HG03103 (cell line): ENCODE measurements at regions not wholly inside any gene's neighbourhood (a gene's known extent, or its start where the extent isn't known, plus 50 kb on each side); places are given as distances from the start of the nearest gene placed in this dataset.
"Not testable (repeated sequence)": the region's sequence is repeated elsewhere in the genome, so short reads cannot be mapped to it uniquely, and the experiment has no call there.

Experiments used
- ATAC-seq: cut with Tn5 transposase; IDR thresholded peaks from one replicate; pipeline ENCODE4 v1.9.1; 2021; ENCODE audit warnings: low read depth; ENCODE audit not compliant: unreplicated experiment

GRCh38 chrX:10676235-10676957, 56.0 kb upstream of the MID1 start:
- ATAC-seq = no peak

DNA sequence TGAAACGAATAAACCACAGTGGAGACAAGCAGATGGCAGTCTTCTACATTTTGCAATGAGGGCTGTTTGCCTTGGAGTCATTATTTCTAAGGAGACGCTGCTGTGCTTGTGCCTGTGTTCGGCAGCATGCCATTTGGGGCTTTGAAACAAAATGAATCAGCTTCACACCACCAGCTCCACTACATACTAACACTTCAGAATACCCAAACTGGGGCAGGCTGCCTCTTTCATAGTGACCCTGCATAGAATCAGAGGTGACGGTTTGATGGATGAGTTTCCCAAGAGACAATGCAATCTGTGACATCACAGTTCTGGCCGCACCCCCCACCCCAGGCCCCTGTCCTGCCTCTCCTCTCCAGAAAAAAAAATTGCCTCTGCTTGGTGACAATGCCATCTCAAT, 57.1 kb upstream of the MID1 start:
- no peak for ATAC-seq

DNA sequence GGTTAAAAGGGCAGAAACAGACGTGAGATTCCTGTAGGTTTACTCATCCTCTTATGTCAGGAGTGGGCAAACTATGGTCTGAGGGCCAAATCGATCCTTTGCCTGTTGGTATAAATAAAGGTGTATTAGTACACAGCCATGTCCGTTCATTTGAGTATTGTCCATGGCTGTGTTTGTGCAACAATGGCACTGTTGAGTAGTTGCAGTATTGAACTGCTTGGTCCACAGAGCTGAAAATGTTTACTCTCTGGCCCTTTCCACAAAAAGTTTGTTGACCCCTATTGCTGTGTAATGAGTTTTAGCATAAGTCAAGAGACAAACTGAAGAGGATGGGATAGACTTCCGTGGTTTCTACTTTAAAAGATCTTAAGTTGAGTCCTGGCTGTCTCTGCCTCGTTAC, 59.0 kb upstream of the MID1 start:
- ATAC-seq = no peak

DNA sequence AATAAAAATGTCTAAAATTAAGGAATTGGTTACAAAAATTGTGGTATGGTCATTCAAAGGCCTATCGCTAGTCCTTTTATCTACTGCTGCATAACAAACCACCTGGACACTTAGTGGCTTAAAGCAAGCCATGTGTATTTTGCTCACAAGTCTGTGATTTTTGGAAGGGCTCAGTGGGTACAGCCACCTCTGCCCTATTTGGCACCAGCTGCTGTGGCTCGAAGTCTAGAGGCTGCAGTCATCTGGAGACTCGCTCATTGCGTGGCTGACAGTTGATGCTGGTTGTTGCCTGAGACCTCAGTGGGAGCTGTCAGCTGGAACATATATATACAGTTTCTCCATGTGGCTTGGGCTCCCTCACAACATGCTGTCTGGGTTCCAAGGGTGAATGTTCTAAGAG, 60.8 kb upstream of the MID1 start:
- ATAC-seq = no peak

DNA sequence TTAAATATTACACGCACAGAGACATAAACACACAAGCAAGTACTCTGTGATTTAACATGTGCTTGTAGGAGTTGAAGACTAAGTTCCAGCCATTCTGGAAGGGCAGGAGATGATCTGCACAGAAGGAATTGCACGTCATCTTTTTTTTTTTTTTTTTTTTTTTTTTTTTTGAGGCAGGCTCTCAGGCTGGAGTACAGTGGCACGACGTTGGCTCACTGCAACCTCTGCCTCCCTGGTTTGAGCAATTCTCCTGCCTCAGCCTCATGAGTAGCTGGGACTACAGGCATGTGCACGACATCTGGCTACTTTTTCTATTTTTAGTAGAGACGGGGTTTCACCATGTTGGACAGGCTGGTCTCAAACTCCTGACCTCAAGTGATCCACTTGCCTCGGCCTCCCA, 63.2 kb upstream of the MID1 start:
- ATAC-seq = not testable (repeated sequence)

DNA sequence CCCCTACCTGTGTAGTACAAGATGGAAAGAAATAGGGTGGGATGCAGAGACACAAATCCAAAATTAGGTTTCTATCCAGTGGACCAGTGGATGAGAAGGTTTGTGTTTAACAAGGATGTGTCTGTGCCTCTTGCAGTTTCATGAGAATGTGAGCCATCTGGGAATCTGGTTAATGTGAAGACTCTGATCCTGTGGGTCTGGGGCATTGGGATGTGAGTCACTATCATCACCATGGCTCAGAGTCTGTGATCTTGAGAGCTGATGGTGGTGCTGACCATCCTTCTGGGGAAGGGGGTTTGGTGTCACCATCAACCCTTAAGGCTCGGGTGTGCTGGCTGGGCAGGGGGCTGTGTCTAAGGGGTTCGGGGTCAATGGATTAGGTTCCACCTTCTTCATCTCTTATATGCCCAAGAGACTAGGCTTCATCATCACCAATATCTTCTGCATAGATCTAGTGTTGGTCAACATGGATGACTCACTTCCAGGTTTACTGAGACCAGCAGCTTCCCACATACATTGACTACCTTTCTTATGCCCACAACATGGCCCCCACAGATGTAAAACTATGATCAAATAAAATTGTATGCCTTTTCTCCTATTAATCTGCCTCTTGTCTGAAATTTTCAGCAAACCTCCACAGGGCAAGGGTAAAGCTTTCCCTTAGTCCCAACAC, 65.7 kb upstream of the MID1 start:
- no peak for ATAC-seq

GRCh38 chrX:10691751-10692150, 71.4 kb upstream of the MID1 start:
- not testable (repeated sequence) for ATAC-seq

- ATAC-seq = no peak
Measured at GRCh38 chrX:10697616-10698317, 77.4 kb upstream of the MID1 start.

- ATAC-seq = no peak
Measured at GRCh38 chrX:10698318-10698640, 77.9 kb upstream of the MID1 start.

DNA sequence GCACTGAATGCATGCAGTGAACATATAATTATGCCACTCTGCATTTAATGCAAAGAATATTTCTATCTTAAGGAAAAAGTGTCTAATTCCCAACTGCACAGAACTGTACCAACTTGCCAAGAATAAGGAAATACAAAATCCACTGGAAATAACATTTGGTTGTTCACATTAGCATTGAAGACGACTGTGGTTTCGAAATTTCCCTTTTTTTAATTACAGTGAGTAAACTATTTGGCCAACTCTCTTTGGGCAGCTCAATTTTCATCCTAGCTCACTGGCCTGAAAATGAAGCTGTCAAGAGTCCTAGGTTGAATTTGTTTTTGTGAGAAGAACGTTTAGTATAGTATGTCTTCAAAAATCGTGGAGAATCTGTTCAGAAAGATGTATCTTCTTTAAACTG, 81.6 kb upstream of the MID1 start:
- no peak for ATAC-seq

GRCh38 chrX:10706342-10706741, 86.0 kb upstream of the MID1 start:
- ATAC-seq = not testable (repeated sequence)

DNA sequence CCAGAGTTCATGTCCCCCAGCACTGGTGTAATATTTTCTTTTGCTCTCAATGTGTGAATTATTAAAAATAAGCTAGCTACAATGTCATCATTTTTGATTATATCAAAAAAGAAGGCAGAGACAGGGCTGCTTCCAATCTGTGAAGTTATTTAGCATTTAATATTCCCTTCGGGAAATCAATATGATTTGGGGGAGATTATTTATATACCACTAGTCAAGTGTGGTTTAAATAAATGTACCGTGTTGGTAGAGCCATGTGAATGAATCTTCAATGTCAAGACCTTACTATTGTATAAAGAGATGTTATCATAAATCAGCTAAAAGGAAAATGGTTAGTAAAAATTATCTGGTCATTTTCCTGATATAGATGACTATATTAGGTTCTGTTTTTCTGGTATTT, 87.4 kb upstream of the MID1 start:
- ATAC-seq = no peak

- no peak for ATAC-seq
Measured at GRCh38 chrX:10709276-10709675, 88.9 kb upstream of the MID1 start.

DNA sequence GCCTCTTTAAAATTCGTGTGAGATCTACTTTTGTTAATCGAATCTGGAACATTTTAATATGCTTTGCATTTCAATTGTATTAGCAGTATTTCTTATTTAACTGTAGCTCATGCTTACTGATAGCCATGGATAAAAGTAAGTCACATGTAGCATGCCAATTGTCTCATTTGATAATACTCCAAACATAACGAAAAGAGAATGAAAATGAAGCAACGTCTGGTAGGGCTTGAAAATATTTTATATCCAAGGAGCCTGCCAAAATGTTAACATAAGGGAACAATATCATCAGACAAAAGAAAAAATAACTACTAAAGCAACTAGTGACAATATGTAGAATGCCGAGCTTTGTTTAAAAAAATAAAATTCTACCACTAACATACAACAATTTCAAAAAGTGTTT, 94.1 kb upstream of the MID1 start:
- ATAC-seq = no peak

DNA sequence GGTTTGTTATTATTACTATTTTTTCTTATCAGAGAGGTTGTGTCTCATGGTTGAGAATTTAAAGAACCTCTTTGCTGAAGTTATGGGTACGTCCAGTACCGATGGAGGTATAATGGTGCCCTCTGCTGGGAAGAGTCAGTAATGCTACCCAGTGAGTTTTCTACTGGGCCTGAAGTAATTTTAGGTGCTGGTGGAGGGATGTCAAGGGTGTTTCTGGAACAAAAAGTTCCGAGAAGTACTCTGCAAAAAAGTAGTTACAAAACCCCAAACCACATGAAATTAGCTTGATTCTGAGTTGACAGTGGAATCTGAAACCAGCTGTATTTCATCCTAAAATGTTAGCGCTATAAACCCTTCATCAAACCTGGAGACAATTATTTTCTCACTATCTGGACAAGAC, 102.5 kb upstream of the MID1 start:
- no peak for ATAC-seq

GRCh38 chrX:10725071-10725470, 104.7 kb upstream of the MID1 start:
- no peak for ATAC-seq

- no peak for ATAC-seq
Measured at GRCh38 chrX:10726647-10727046, 106.3 kb upstream of the MID1 start.

DNA sequence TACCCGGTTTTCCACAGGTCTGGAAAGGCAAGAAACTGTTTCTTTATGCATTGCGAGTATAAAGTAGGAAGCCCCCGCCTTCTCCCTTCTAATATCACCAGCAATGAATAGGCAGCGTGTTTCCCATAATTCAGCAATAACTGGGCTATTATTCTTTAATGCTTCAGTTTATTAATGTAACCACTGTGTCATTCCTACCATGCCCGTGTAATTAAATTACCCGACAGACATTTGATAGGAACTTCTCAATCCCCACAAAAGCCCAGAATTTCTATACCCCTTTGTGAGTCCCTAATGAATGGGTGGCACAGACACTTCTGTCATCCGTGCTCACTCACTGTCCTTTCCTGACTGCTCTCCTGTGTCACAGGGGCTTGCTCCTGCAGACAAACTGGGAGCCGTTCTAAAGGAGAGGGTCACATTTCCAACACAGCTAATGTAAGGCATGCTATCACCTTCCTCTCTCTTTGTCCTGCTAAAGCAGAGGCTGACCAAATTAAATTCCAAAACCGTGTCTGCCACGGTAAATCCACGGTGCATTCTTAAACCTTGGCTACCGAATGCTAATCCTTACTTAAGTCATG, 108.5 kb upstream of the MID1 start:
- no peak for ATAC-seq

DNA sequence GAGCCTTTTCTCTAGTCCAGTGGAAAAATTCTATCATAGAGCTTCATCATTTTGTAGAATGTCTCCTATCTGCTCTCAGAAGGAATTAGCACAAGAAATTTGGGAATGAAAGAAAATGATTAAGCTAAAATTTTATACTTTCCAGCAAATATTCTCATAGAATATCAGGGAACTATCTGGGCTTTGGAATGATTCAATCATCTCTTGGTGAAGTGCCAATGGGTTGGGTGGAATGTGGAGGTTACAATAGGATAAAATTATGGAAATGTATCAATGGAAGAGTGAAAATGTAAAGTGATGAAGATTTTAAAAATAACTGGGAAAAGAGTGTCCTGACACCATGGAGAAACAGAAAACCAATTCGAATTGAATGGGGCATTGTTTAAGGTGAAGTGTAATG, 119.0 kb upstream of the MID1 start:
- ATAC-seq = no peak

- no peak for ATAC-seq
Measured at GRCh38 chrX:10741003-10741402, 120.6 kb upstream of the MID1 start.

DNA sequence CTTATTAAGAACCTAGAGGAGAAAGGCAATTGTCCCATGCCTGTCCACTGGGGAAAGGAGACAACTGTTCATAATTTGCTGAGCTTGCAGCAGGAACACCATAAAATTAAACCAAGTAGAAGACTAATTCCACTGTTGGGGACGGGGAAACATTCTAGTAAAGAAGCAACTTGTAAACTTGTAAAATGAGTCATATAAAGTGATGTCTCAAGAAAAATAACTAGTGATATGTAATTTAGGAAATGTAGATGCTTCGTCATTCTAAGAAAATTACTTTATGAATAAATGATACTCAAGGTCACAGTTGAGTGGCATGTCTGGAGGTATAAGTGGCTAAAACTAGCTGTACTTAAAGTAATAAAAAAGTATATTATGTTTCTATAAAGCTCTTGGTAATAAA, 121.2 kb upstream of the MID1 start:
- ATAC-seq = no peak

- ATAC-seq = no peak
Measured at GRCh38 chrX:10743476-10743875, 123.1 kb upstream of the MID1 start.
